ENCODE measurements at regions not wholly inside any gene's neighbourhood (a gene's known extent, or its start where the extent isn't known, plus 50 kb on each side); places are given as distances from the start of the nearest gene placed in this dataset.

DNA sequence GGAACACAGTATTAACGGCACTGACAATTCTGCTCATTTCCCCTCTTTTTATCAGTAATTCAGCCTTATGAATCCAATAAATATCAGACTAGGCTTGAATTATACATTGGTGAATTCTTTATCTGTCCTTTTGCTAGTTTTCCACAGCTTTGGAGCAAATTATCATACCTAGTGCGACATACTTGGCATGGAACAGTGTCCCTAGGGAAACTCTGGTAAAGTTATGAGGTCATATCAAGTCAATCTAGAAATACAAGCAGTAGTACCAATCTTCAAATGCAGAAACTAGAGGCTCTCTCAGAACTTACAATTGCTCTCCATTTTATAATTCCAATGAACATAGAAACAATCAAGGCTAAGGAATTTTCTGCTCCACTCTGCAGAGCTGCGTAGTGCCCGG lies 449.3 kb upstream of the NPVF start:
- TF ChIP-seq CTCF (IDR thresholded peaks at IDR 0.05 in 2 of 3, conservative IDR thresholded peaks at IDR 0.05 in 1 of 3; ENCODE audit: borderline replicate concordance in 1 of 3, insufficient read depth in 1 of 3, low read depth in 2 of 3, low read length in 2 of 3): no peak
- no peak for TF ChIP-seq POLR2AphosphoS5 (IDR thresholded peaks at IDR 0.05; ENCODE audit: low read depth, low read length)
- TF ChIP-seq EZH2 (IDR thresholded peaks at IDR 0.05): no peak
- TF ChIP-seq, protein P1, sequence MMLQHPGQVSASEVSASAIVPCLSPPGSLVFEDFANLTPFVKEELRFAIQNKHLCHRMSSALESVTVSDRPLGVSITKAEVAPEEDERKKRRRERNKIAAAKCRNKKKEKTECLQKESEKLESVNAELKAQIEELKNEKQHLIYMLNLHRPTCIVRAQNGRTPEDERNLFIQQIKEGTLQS (IDR thresholded peaks at IDR 0.05): no peak
- no peak for TF ChIP-seq POLR2A (IDR thresholded peaks at IDR 0.05; ENCODE audit: borderline replicate concordance, extremely low read depth, insufficient read depth, insufficient read length)
- TF ChIP-seq CBX3 (IDR thresholded peaks at IDR 0.05; ENCODE audit: low read depth): no peak

Data from HCT116 (cell line).